NCI-H2196 treated with DMSO at 0.1 percent for 48 hours (cell line): ENCODE measurements at regions not wholly inside any gene's neighbourhood (a gene's known extent, or its start where the extent isn't known, plus 50 kb on each side); places are given as distances from the start of the nearest gene placed in this dataset.
"Not testable (repeated sequence)": the region's sequence is repeated elsewhere in the genome, so short reads cannot be mapped to it uniquely, and the experiment has no call there.

Source experiments
- DNase-seq: peaks from one replicate; lab custom pipeline; 2025; ENCODE audit not compliant: unreplicated experiment; lab: John Stamatoyannopoulos, UW

GRCh38 chr11:92168936-92169335, 55.7 kb upstream of the FAT3 start:
- no peak for DNase-seq

GRCh38 chr11:92167571-92167970, 57.0 kb upstream of the FAT3 start:
- DNase-seq, result no peak

- no peak for DNase-seq
Measured at GRCh38 chr11:92166335-92166734, 58.3 kb upstream of the FAT3 start.

GRCh38 chr11:92163879-92164278, 60.7 kb upstream of the FAT3 start:
- DNase-seq, result no peak

- DNase-seq, result no peak
Measured at GRCh38 chr11:92162776-92163175, 61.8 kb upstream of the FAT3 start.

GRCh38 chr11:92159931-92160330, 64.7 kb upstream of the FAT3 start:
- no peak for DNase-seq

- DNase-seq, result not testable (repeated sequence)
Measured at GRCh38 chr11:92157390-92157789, 67.2 kb upstream of the FAT3 start.

- no peak for DNase-seq
Measured at GRCh38 chr11:92154611-92155010, 70.0 kb upstream of the FAT3 start.

GRCh38 chr11:92154110-92154509, 70.5 kb upstream of the FAT3 start:
- no peak for DNase-seq

GRCh38 chr11:92153542-92153941, 71.1 kb upstream of the FAT3 start:
- no peak for DNase-seq

GRCh38 chr11:92152245-92152644, 72.4 kb upstream of the FAT3 start:
- no peak for DNase-seq

GRCh38 chr11:92149996-92150395, 74.6 kb upstream of the FAT3 start:
- no peak for DNase-seq

- no peak for DNase-seq
Measured at GRCh38 chr11:92141725-92142124, 82.9 kb upstream of the FAT3 start.

GRCh38 chr11:92141159-92141558, 83.5 kb upstream of the FAT3 start:
- no peak for DNase-seq

GRCh38 chr11:92140021-92140420, 84.6 kb upstream of the FAT3 start:
- DNase-seq, result no peak

- no peak for DNase-seq
Measured at GRCh38 chr11:92138296-92138695, 86.3 kb upstream of the FAT3 start.

GRCh38 chr11:92137747-92138146, 86.9 kb upstream of the FAT3 start:
- DNase-seq, result no peak

GRCh38 chr11:92136797-92137196, 87.8 kb upstream of the FAT3 start:
- DNase-seq, result no peak

- DNase-seq, result no peak
Measured at GRCh38 chr11:92131289-92131865, 93.2 kb upstream of the FAT3 start.

GRCh38 chr11:92130421-92130831, 94.2 kb upstream of the FAT3 start:
- DNase-seq, result no peak

- DNase-seq, result no peak
Measured at GRCh38 chr11:92129811-92130210, 94.8 kb upstream of the FAT3 start.

- DNase-seq, result no peak
Measured at GRCh38 chr11:92128026-92128425, 96.6 kb upstream of the FAT3 start.

- no peak for DNase-seq
Measured at GRCh38 chr11:92125321-92125720, 99.3 kb upstream of the FAT3 start.

- DNase-seq, result no peak
Measured at GRCh38 chr11:92123540-92123939, 101.1 kb upstream of the FAT3 start.
